Endodermal cell (in vitro differentiated cells): ENCODE measurements at regions not wholly inside any gene's neighbourhood (a gene's known extent, or its start where the extent isn't known, plus 50 kb on each side); places are given as distances from the start of the nearest gene placed in this dataset.

Source experiments
- DNase-seq: peaks from one replicate; pipeline ENCODE4 v3.0.0-alpha.2; 2017
- H3K27ac ChIP-seq: 2 replicates; pipeline ENCODE4 v1.5.1; 2013; ENCODE audit warnings: mild to moderate bottlenecking, low read depth, low read length, moderate library complexity
- H3K27me3 ChIP-seq: 2 replicates; pipeline ENCODE4 v1.6.1; 2013; ENCODE audit warnings: mild to moderate bottlenecking, low read length, moderate library complexity; ENCODE audit not compliant: insufficient read depth, control insufficient read depth, poor library complexity, severe bottlenecking
- H3K36me3 ChIP-seq: 2 replicates; pipeline ENCODE4 v1.7.0; 2013; ENCODE audit warnings: mild to moderate bottlenecking, low read length, moderate library complexity; ENCODE audit not compliant: control insufficient read depth, insufficient read depth
- H3K4me1 ChIP-seq: one replicate; pipeline ENCODE4 v1.7.0; 2013; ENCODE audit warnings: low read length; ENCODE audit not compliant: control insufficient read depth, insufficient read depth
- H3K4me3 ChIP-seq: 2 replicates; pipeline ENCODE4 v1.5.1; 2013; ENCODE audit warnings: mild to moderate bottlenecking, low read length, moderate library complexity
- H3K9ac ChIP-seq: 2 replicates; pipeline ENCODE4 v1.6.1; 2013; ENCODE audit warnings: mild to moderate bottlenecking, low read length, moderate library complexity; ENCODE audit not compliant: poor library complexity, severe bottlenecking; ENCODE audit errors: extremely low read depth
- H3K9me3 ChIP-seq: 2 replicates; pipeline ENCODE4 v1.6.1; 2013; ENCODE audit warnings: mild to moderate bottlenecking, low read length, moderate library complexity; ENCODE audit not compliant: control insufficient read depth
- H3K27ac Mint-ChIP-seq: 2 replicates; pipeline ENCODE4 v1.8.0; 2020; ENCODE audit warnings: mixed read lengths
- H3K27me3 Mint-ChIP-seq: 2 replicates; pipeline ENCODE4 v1.8.0; 2021; ENCODE audit warnings: mild to moderate bottlenecking, mixed read lengths; ENCODE audit not compliant: insufficient read depth
- H3K36me3 Mint-ChIP-seq: 2 replicates; pipeline ENCODE4 v1.8.0; 2020; ENCODE audit warnings: low read depth, mixed read lengths
- H3K4me1 Mint-ChIP-seq: 2 replicates; pipeline ENCODE4 v1.8.0; 2020; ENCODE audit warnings: mixed read lengths
- H3K4me3 Mint-ChIP-seq: 2 replicates; pipeline ENCODE4 v1.8.0; 2020; ENCODE audit warnings: mild to moderate bottlenecking, moderate library complexity, mixed read lengths
- H3K9me3 Mint-ChIP-seq: 2 replicates; pipeline ENCODE4 v1.8.0; 2020; ENCODE audit warnings: mild to moderate bottlenecking, mixed read lengths
- CTCF ChIP-seq: fragments of 200-600 bp; sonication (generic); conservative IDR thresholded peaks from 2 replicates; pipeline ENCODE4 v1.5.0; 2021; ENCODE audit warnings: antibody characterized with exemption, mild to moderate bottlenecking
- WGBS, 2 experiments: methylation state at CpG; one replicate each; pipeline versions ENCODE4 v1.1.5 to v1.1.7; 2013; ENCODE audit warnings: missing lambda C conversion rate in 2 of 2, mixed read lengths in 1 of 2; ENCODE audit not compliant: insufficient coverage in 1 of 2, insufficient read length in 1 of 2; 5-methylcytosine and 5-hydroxymethylcytosine counted together

GRCh38 chr13:67283637-67284036, 53.5 kb upstream of the PCDH9 start:
- no peaks in the 10 kb centered on the region for H3K9me3 ChIP-seq
- no peak overlapping the region for H3K9ac ChIP-seq
- Mint-ChIP-seq H3K36me3 (no peaks in the 10 kb centered on the region), H3K4me3 (no peak overlapping the region), H3K4me1 (no peaks in the 10 kb centered on the region), H3K27me3 (no peaks in the 10 kb centered on the region), H3K27ac (no peak overlapping the region), H3K9me3 (no peaks in the 10 kb centered on the region)
- no peaks in the 10 kb centered on the region for H3K4me1 ChIP-seq
- 56 to 74% methylated on average over 2 of the region's 2 CpGs for WGBS, 2 experiments
- no peak for DNase-seq
- no peaks in the 10 kb centered on the region for H3K27me3 ChIP-seq
- TF ChIP-seq CTCF: no peak
- no peak overlapping the region for H3K4me3 ChIP-seq
- no peak overlapping the region for H3K27ac ChIP-seq
- no peaks in the 10 kb centered on the region for H3K36me3 ChIP-seq

GRCh38 chr13:67281466-67281865, 51.3 kb upstream of the PCDH9 start:
- H3K27ac Mint-ChIP-seq: no peak overlapping the region
- WGBS, 2 experiments: 80% methylated on average over 2 of the region's 2 CpGs; no CpG with 5 or more reads in 1 of the 2 experiments
- Histone ChIP-seq H3K4me1 (no peaks in the 10 kb centered on the region), H3K4me3 (no peak overlapping the region), H3K9me3 (no peaks in the 10 kb centered on the region), H3K36me3 (no peaks in the 10 kb centered on the region), H3K27me3 (no peaks in the 10 kb centered on the region), H3K27ac (no peak overlapping the region), H3K9ac (no peak overlapping the region)
- H3K36me3 Mint-ChIP-seq: no peaks in the 10 kb centered on the region
- no peak overlapping the region for H3K4me3 Mint-ChIP-seq
- no peaks in the 10 kb centered on the region for H3K27me3 Mint-ChIP-seq
- DNase-seq: no peak
- no peaks in the 10 kb centered on the region for H3K4me1 Mint-ChIP-seq
- no peak for TF ChIP-seq CTCF
- H3K9me3 Mint-ChIP-seq: no peaks in the 10 kb centered on the region
